PC-9 (cell line): ENCODE measurements at regions not wholly inside any gene's neighbourhood (a gene's known extent, or its start where the extent isn't known, plus 50 kb on each side); places are given as distances from the start of the nearest gene placed in this dataset.

ENCODE experiments used
- BruUV-seq: library from RNA; stranded (reverse); fragments of 400-500 nt; replicated peaks from 2 replicates; lab custom pipeline; 2021; lab: Mats Ljungman, UMichigan
- CTCF ChIA-PET: fragments of 300-600 bp; sonication (Branson Sonifier 250); formaldehyde crosslinking; loops from one replicate; lab custom pipeline; 2022; ENCODE audit warnings: antibody characterized with exemption; lab: Charles Lee
- POLR2A ChIA-PET: fragments of 300-600 bp; sonication (Branson Sonifier 250); formaldehyde crosslinking; loops from one replicate; lab custom pipeline; 2022; ENCODE audit warnings: antibody characterized with exemption; ENCODE audit not compliant: unreplicated experiment; lab: Charles Lee
- DNase-seq, 2 experiments: peaks; one replicate each; pipeline versions ENCODE4 v3.0.0 to v3.0.0-alpha.2; 2015 to 2022; ENCODE audit warnings: mixed read lengths in 1 of 2
- H2AFZ ChIP-seq: fragments of 200-600 bp; sonication (generic); 2 replicates; pipeline ENCODE4 v1.8.1; 2017; ENCODE audit warnings: antibody characterized with exemption
- H3F3A ChIP-seq: fragments of 200-600 bp; sonication (generic); 2 replicates; pipeline ENCODE4 v1.8.1; 2017; ENCODE audit warnings: antibody characterized with exemption, mild to moderate bottlenecking, low read depth; ENCODE audit not compliant: insufficient read depth
- H3K27ac ChIP-seq: fragments of 200-600 bp; sonication (generic); 2 replicates; pipeline ENCODE4 v1.6.1; 2016; ENCODE audit warnings: mixed run types
- H3K27me3 ChIP-seq: fragments of 200-600 bp; sonication (generic); 2 replicates; pipeline ENCODE4 v1.6.1; 2016; ENCODE audit warnings: low read depth, mixed run types; ENCODE audit not compliant: insufficient read depth
- H3K36me3 ChIP-seq: fragments of 200-600 bp; sonication (generic); 2 replicates; pipeline ENCODE4 v1.6.1; 2016; ENCODE audit warnings: low read depth, mixed run types
- H3K4me1 ChIP-seq: fragments of 200-600 bp; sonication (generic); replicated peaks from 2 replicates; pipeline ENCODE4 v1.6.1; 2016; ENCODE audit warnings: mixed run types; ENCODE audit not compliant: insufficient read depth
- H3K4me2 ChIP-seq: fragments of 200-600 bp; sonication (generic); 2 replicates; pipeline ENCODE4 v1.6.1; 2017; ENCODE audit warnings: mixed run types
- H3K4me3 ChIP-seq: fragments of 200-600 bp; sonication (generic); 2 replicates; pipeline ENCODE4 v1.6.1; 2016; ENCODE audit warnings: mixed run types
- H3K79me2 ChIP-seq: fragments of 200-600 bp; sonication (generic); 2 replicates; pipeline ENCODE4 v1.6.1; 2017; ENCODE audit warnings: low read depth, mixed run types
- H3K9me2 ChIP-seq: fragments of 200-600 bp; sonication (generic); 2 replicates; pipeline ENCODE4 v1.8.1; 2017; ENCODE audit warnings: mild to moderate bottlenecking; ENCODE audit not compliant: insufficient read depth
- H3K9me3 ChIP-seq: fragments of 200-600 bp; sonication (generic); 2 replicates; pipeline ENCODE4 v1.8.1; 2016; ENCODE audit warnings: low read depth; ENCODE audit not compliant: insufficient read depth
- H4K20me1 ChIP-seq: fragments of 200-600 bp; sonication (generic); 2 replicates; pipeline ENCODE4 v1.8.1; 2017; ENCODE audit not compliant: insufficient read depth
- EZH2 ChIP-seq: fragments of 200-600 bp; sonication (generic); IDR thresholded peaks from 2 replicates; pipeline ENCODE4 v1.8.0; 2017; ENCODE audit warnings: antibody characterized with exemption, low read depth
- intact Hi-C: fragments of 100-400 bp; cut with micrococcal nuclease; formaldehyde crosslinking; loops from one replicate; pipeline ENCODE4 v1.10.0; 2022; ENCODE audit not compliant: unreplicated experiment
- TF ChIP-seq, protein P1 (sequence below): fragments of 200-600 bp; sonication (generic); conservative IDR thresholded peaks from 2 replicates; pipeline ENCODE4 v1.6.1; 2017; ENCODE audit warnings: mixed run types, antibody characterized with exemption, mild to moderate bottlenecking, moderate library complexity

DNA sequence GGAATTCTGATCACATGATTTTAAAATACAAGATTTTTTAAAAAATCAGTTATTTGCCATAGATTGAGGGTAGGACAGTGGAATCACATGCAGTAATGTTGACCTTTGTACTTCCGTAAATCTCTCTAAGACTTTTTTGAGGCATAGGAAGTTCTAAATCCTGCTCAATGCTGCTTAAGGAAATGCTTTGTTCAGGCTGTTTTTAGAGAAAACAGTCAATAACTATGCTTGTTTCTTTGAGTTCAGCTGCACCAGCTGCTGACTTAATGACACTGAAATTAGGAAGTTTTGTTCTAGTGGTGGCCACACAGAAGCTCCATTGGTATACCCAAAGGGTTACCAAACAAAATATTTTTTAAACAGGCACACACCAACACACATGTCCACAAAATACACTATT, 60.9 kb downstream of the KLF12 start:
- no peak overlapping the region for H3K4me2 ChIP-seq
- no TSS peak for BruUV-seq
- no peaks in the 10 kb centered on the region for H3K9me3 ChIP-seq
- no peaks in the 10 kb centered on the region for H3K9me2 ChIP-seq
- no peaks in the 10 kb centered on the region for H3F3A ChIP-seq
- no peaks in the 10 kb centered on the region for H3K4me1 ChIP-seq
- H3K36me3 ChIP-seq = no peaks in the 10 kb centered on the region
- H2AFZ ChIP-seq = no peak overlapping the region
- no peaks in the 10 kb centered on the region for H3K27me3 ChIP-seq
- ChIA-PET CTCF (no interaction called here), POLR2A (no interaction called here)
- TF ChIP-seq EZH2 = no peak
- TF ChIP-seq, protein P1, sequence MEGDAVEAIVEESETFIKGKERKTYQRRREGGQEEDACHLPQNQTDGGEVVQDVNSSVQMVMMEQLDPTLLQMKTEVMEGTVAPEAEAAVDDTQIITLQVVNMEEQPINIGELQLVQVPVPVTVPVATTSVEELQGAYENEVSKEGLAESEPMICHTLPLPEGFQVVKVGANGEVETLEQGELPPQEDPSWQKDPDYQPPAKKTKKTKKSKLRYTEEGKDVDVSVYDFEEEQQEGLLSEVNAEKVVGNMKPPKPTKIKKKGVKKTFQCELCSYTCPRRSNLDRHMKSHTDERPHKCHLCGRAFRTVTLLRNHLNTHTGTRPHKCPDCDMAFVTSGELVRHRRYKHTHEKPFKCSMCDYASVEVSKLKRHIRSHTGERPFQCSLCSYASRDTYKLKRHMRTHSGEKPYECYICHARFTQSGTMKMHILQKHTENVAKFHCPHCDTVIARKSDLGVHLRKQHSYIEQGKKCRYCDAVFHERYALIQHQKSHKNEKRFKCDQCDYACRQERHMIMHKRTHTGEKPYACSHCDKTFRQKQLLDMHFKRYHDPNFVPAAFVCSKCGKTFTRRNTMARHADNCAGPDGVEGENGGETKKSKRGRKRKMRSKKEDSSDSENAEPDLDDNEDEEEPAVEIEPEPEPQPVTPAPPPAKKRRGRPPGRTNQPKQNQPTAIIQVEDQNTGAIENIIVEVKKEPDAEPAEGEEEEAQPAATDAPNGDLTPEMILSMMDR = no peak
- intact Hi-C loops = no loop called here
- H4K20me1 ChIP-seq = no peaks in the 10 kb centered on the region
- no peak for DNase-seq
- no peak overlapping the region for H3K27ac ChIP-seq
- no peak overlapping the region for H3K4me3 ChIP-seq
- H3K79me2 ChIP-seq = no peaks in the 10 kb centered on the region

DNA sequence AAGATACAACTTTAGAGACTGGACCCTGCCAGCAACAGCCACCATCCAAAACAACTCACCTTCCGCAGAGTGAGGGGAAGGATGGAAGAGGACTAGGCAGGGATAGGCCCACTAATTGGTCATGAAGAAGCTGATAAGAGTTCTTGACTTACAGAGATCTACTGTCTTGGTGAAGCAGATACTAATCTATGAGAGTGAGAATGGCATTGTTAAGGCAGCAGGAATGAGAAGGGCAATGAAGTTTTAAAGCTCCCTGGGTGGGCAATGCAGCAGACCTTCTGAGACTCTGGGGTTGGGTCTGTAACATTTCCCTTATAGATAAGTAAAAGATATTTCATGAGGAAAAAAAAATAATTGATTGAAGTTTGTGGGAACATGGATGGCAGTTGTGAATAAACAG, 63.7 kb downstream of the KLF12 start:
- Histone ChIP-seq H3K36me3 (no peaks in the 10 kb centered on the region), H3K79me2 (no peaks in the 10 kb centered on the region), H2AFZ (no peak overlapping the region), H3K4me3 (no peak overlapping the region), H3K27ac (no peak overlapping the region), H4K20me1 (no peaks in the 10 kb centered on the region), H3K9me2 (no peaks in the 10 kb centered on the region), H3F3A (no peaks in the 10 kb centered on the region), H3K27me3 (no peaks in the 10 kb centered on the region), H3K4me1 (no peaks in the 10 kb centered on the region), H3K9me3 (no peaks in the 10 kb centered on the region), H3K4me2 (no peak overlapping the region)
- intact Hi-C loops = no loop called here
- no TSS peak for BruUV-seq
- DNase-seq = no peak
- POLR2A ChIA-PET = no interaction called here
- TF ChIP-seq, protein P1 = no peak
- TF ChIP-seq EZH2 = no peak
- CTCF ChIA-PET = no interaction called here

DNA sequence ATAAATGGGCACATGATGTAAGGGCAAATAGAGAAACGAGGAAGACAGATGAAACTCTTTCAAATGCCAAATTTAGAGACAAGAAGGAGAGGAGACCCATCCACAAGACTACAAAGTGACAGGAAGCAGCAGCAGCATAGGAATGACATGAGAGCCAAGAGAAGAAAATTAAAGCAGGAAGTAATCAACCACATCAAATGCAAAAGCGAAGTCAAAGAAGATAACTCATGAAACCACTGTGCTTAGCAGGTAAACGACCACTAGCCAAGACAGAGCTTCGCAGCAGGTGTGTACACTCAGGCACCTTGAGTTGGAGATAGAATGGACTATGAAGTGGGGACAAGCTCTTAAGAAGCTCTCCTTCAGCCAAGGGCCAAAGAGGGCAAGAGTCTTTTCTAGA, 64.1 kb downstream of the KLF12 start:
- Histone ChIP-seq H3K4me1 (no peaks in the 10 kb centered on the region), H3K4me2 (no peak overlapping the region), H3K79me2 (no peaks in the 10 kb centered on the region), H3K4me3 (no peak overlapping the region), H2AFZ (no peak overlapping the region), H3K27ac (no peak overlapping the region), H3K27me3 (no peaks in the 10 kb centered on the region), H3F3A (no peaks in the 10 kb centered on the region), H4K20me1 (no peaks in the 10 kb centered on the region), H3K36me3 (no peaks in the 10 kb centered on the region), H3K9me2 (no peaks in the 10 kb centered on the region), H3K9me3 (no peaks in the 10 kb centered on the region)
- POLR2A ChIA-PET = no interaction called here
- CTCF ChIA-PET = no interaction called here
- TF ChIP-seq, protein P1 = no peak
- no peak for TF ChIP-seq EZH2
- no peak for DNase-seq
- intact Hi-C loops = no loop called here
- no TSS peak for BruUV-seq
